GM12891 (cell line): ENCODE measurements at regions not wholly inside any gene's neighbourhood (a gene's known extent, or its start where the extent isn't known, plus 50 kb on each side); places are given as distances from the start of the nearest gene placed in this dataset.

Experiments used
- POLR2A ChIP-seq: IDR thresholded peaks from 2 replicates; pipeline ENCODE4 v1.6.1; 2011; ENCODE audit warnings: low read depth, low read length, control low read depth
- POLR2AphosphoS5 ChIP-seq: IDR thresholded peaks from 2 replicates; pipeline ENCODE4 v1.6.1; 2011; ENCODE audit warnings: low read depth, low read length, control low read depth
- POU2F2 ChIP-seq: IDR thresholded peaks from 2 replicates; pipeline ENCODE4 v1.6.1; 2011; ENCODE audit warnings: low read depth, mild to moderate bottlenecking, control low read depth, low read length, moderate library complexity
- SPI1 ChIP-seq: IDR thresholded peaks from 2 replicates; pipeline ENCODE4 v1.6.1; 2011; ENCODE audit warnings: low read depth, low read length, control low read depth
- TAF1 ChIP-seq: IDR thresholded peaks from 2 replicates; pipeline ENCODE4 v1.6.1; 2011; ENCODE audit warnings: low read depth, low read length, control low read depth

- TF ChIP-seq POLR2A (no peak), TAF1 (no peak), POLR2AphosphoS5 (no peak), SPI1 (no peak), POU2F2 (no peak)
These were observed 90.9 kb upstream of the SOX4 start for GRCh38 chr6:21502682-21503081.
